Mesendoderm (in vitro differentiated cells): ENCODE measurements at regions not wholly inside any gene's neighbourhood (a gene's known extent, or its start where the extent isn't known, plus 50 kb on each side); places are given as distances from the start of the nearest gene placed in this dataset.

Experiments used
- DNase-seq: peaks from one replicate; pipeline ENCODE4 v3.0.0; 2013
- H2AK5ac ChIP-seq: 2 replicates; pipeline ENCODE4 v1.6.1; 2013; ENCODE audit warnings: low read length, inconsistent platforms
- H2BK120ac ChIP-seq: 2 replicates; pipeline ENCODE4 v1.6.1; 2013; ENCODE audit warnings: low read depth, mild to moderate bottlenecking, low read length, moderate library complexity, mixed read lengths
- H2BK15ac ChIP-seq: replicated peaks from 2 replicates; pipeline ENCODE4 v1.6.1; 2013; ENCODE audit warnings: low read depth, mild to moderate bottlenecking, moderate library complexity
- H2BK5ac ChIP-seq: 2 replicates; pipeline ENCODE4 v1.6.1; 2013; ENCODE audit warnings: low read length, inconsistent platforms
- H3K18ac ChIP-seq: 2 replicates; pipeline ENCODE4 v1.6.1; 2013; ENCODE audit warnings: mild to moderate bottlenecking, low read length, mixed read lengths
- H3K23ac ChIP-seq: one replicate; pipeline ENCODE4 v1.6.1; 2013; ENCODE audit warnings: low read length
- H3K27ac ChIP-seq: 2 replicates; pipeline ENCODE4 v1.5.1; 2013; ENCODE audit warnings: low read depth, mild to moderate bottlenecking, inconsistent platforms, low read length, moderate library complexity
- H3K27me3 ChIP-seq: 2 replicates; pipeline ENCODE4 v1.6.1; 2013; ENCODE audit warnings: low read length, control low read depth, mild to moderate bottlenecking, inconsistent platforms; ENCODE audit not compliant: insufficient read depth, poor library complexity
- H3K36me3 ChIP-seq: 2 replicates; pipeline ENCODE4 v1.6.1; 2013; ENCODE audit warnings: low read length, inconsistent platforms; ENCODE audit not compliant: control insufficient read depth, insufficient read depth
- H3K4ac ChIP-seq: one replicate; pipeline ENCODE4 v1.6.1; 2013; ENCODE audit warnings: low read depth, mild to moderate bottlenecking, low read length, moderate library complexity
- H3K4me1 ChIP-seq: 2 replicates; pipeline ENCODE4 v1.6.1; 2013; ENCODE audit warnings: low read depth, low read length, inconsistent platforms; ENCODE audit not compliant: control insufficient read depth
- H3K4me2 ChIP-seq: 2 replicates; pipeline ENCODE4 v1.6.1; 2013; ENCODE audit warnings: low read length
- H3K4me3 ChIP-seq: 2 replicates; pipeline ENCODE4 v1.5.1; 2013; ENCODE audit warnings: mild to moderate bottlenecking, low read length
- H3K56ac ChIP-seq: one replicate; pipeline ENCODE4 v1.6.1; 2013; ENCODE audit warnings: low read length
- H3K79me1 ChIP-seq: 2 replicates; pipeline ENCODE4 v1.6.1; 2013; ENCODE audit warnings: low read length, inconsistent platforms
- H3K79me2 ChIP-seq: 2 replicates; pipeline ENCODE4 v1.6.1; 2013; ENCODE audit warnings: mild to moderate bottlenecking, low read length; ENCODE audit not compliant: control insufficient read depth, insufficient read depth
- H3K9ac ChIP-seq: 2 replicates; pipeline ENCODE4 v1.6.1; 2013; ENCODE audit warnings: low read length, inconsistent platforms
- H4K5ac ChIP-seq: one replicate; pipeline ENCODE4 v1.6.1; 2013; ENCODE audit warnings: low read length
- H4K8ac ChIP-seq: one replicate; pipeline ENCODE4 v1.6.1; 2013; ENCODE audit warnings: low read depth, mild to moderate bottlenecking, control low read depth, low read length, moderate library complexity
- WGBS: extraction: QIAGEN DNeasy Blood & Tissue Kit; methylation state at CpG from one replicate; pipeline ENCODE4 v1.1.7; 2013; ENCODE audit warnings: low lambda C conversion rate, missing lambda C conversion rate; ENCODE audit not compliant: insufficient coverage; ENCODE audit errors: extremely low coverage; 5-methylcytosine and 5-hydroxymethylcytosine counted together

- Histone ChIP-seq H3K36me3 (no peaks in the 10 kb centered on the region), H2AK5ac (no peak overlapping the region), H2BK120ac (no peak overlapping the region), H3K9ac (no peak overlapping the region), H2BK15ac (no peak overlapping the region), H3K18ac (peak overlapping the region; percentile 64), H3K23ac (no peak overlapping the region), H3K79me2 (no peaks in the 10 kb centered on the region), H2BK5ac (peak overlapping the region; percentile 41), H3K56ac (no peak overlapping the region), H4K5ac (no peak overlapping the region), H3K4ac (peak overlapping the region; percentile 72), H3K27ac (peak overlapping the region; percentile 27), H3K4me3 (no peak overlapping the region), H3K27me3 (no peaks in the 10 kb centered on the region), H3K4me1 (peaks cover 11% of the 10 kb centered on the region), H3K79me1 (no peaks in the 10 kb centered on the region), H3K4me2 (no peak overlapping the region), H4K8ac (no peak overlapping the region)
- no CpG with 5 or more reads among the region's 3 CpGs for WGBS
- no peak for DNase-seq
These were observed 647.4 kb upstream of the LMCD1 start for GRCh38 chr3:7854266-7854665.

GRCh38 chr3:7854721-7855120 is 646.9 kb upstream of the LMCD1 start:
- H3K4ac ChIP-seq = no peak overlapping the region
- H3K56ac ChIP-seq = no peak overlapping the region
- H3K4me1 ChIP-seq = peaks cover 11% of the 10 kb centered on the region
- H3K27ac ChIP-seq = peak overlapping the region; percentile 70
- H3K4me3 ChIP-seq = no peak overlapping the region
- H3K23ac ChIP-seq = no peak overlapping the region
- no peaks in the 10 kb centered on the region for H3K27me3 ChIP-seq
- no peak overlapping the region for H4K5ac ChIP-seq
- no CpG with 5 or more reads among the region's 5 CpGs for WGBS
- no peak overlapping the region for H2BK5ac ChIP-seq
- H4K8ac ChIP-seq = no peak overlapping the region
- H3K79me2 ChIP-seq = no peaks in the 10 kb centered on the region
- peak; percentile 79 for DNase-seq
- H3K9ac ChIP-seq = no peak overlapping the region
- no peak overlapping the region for H3K4me2 ChIP-seq
- H2BK15ac ChIP-seq = no peak overlapping the region
- no peaks in the 10 kb centered on the region for H3K79me1 ChIP-seq
- no peak overlapping the region for H2AK5ac ChIP-seq
- H3K18ac ChIP-seq = peak overlapping the region; percentile 86
- H3K36me3 ChIP-seq = no peaks in the 10 kb centered on the region
- no peak overlapping the region for H2BK120ac ChIP-seq

- no peak overlapping the region for H3K4ac ChIP-seq
- no peak overlapping the region for H3K56ac ChIP-seq
- no peak for DNase-seq
- H3K4me1 ChIP-seq = no peaks in the 10 kb centered on the region
- no peak overlapping the region for H2BK120ac ChIP-seq
- H3K9ac ChIP-seq = no peak overlapping the region
- no peaks in the 10 kb centered on the region for H3K36me3 ChIP-seq
- H4K8ac ChIP-seq = no peak overlapping the region
- H3K27me3 ChIP-seq = no peaks in the 10 kb centered on the region
- H2BK5ac ChIP-seq = no peak overlapping the region
- no peak overlapping the region for H3K23ac ChIP-seq
- H3K4me3 ChIP-seq = no peak overlapping the region
- no peak overlapping the region for H4K5ac ChIP-seq
- H3K18ac ChIP-seq = no peak overlapping the region
- no peaks in the 10 kb centered on the region for H3K79me2 ChIP-seq
- H3K4me2 ChIP-seq = no peak overlapping the region
- no CpG with 5 or more reads among the region's 4 CpGs for WGBS
- no peaks in the 10 kb centered on the region for H3K79me1 ChIP-seq
- H3K27ac ChIP-seq = no peak overlapping the region
- no peak overlapping the region for H2BK15ac ChIP-seq
- H2AK5ac ChIP-seq = no peak overlapping the region
These were observed 636.0 kb upstream of the LMCD1 start for GRCh38 chr3:7865611-7866010.

- no peak overlapping the region for H3K4me3 ChIP-seq
- H3K27me3 ChIP-seq = no peaks in the 10 kb centered on the region
- no peak overlapping the region for H3K23ac ChIP-seq
- H3K79me2 ChIP-seq = no peaks in the 10 kb centered on the region
- DNase-seq = no peak
- H4K5ac ChIP-seq = no peak overlapping the region
- no peaks in the 10 kb centered on the region for H3K4me1 ChIP-seq
- no peak overlapping the region for H2BK5ac ChIP-seq
- H2BK120ac ChIP-seq = no peak overlapping the region
- H3K18ac ChIP-seq = no peak overlapping the region
- no peak overlapping the region for H3K9ac ChIP-seq
- no CpG with 5 or more reads among the region's 5 CpGs for WGBS
- H2BK15ac ChIP-seq = no peak overlapping the region
- no peak overlapping the region for H3K4me2 ChIP-seq
- no peak overlapping the region for H3K56ac ChIP-seq
- no peak overlapping the region for H3K27ac ChIP-seq
- no peak overlapping the region for H4K8ac ChIP-seq
- H2AK5ac ChIP-seq = no peak overlapping the region
- no peak overlapping the region for H3K4ac ChIP-seq
- H3K79me1 ChIP-seq = no peaks in the 10 kb centered on the region
- H3K36me3 ChIP-seq = no peaks in the 10 kb centered on the region
These were observed 634.0 kb upstream of the LMCD1 start for GRCh38 chr3:7867587-7867986.

GRCh38 chr3:7871003-7871560 is 630.5 kb upstream of the LMCD1 start:
- Histone ChIP-seq H3K56ac (no peak overlapping the region), H3K27me3 (no peaks in the 10 kb centered on the region), H3K4me1 (no peaks in the 10 kb centered on the region), H2BK15ac (no peak overlapping the region), H3K79me2 (no peaks in the 10 kb centered on the region), H4K5ac (no peak overlapping the region), H2BK5ac (no peak overlapping the region), H2BK120ac (no peak overlapping the region), H3K36me3 (no peaks in the 10 kb centered on the region), H3K79me1 (no peaks in the 10 kb centered on the region), H4K8ac (no peak overlapping the region), H2AK5ac (no peak overlapping the region), H3K4ac (no peak overlapping the region), H3K4me3 (no peak overlapping the region), H3K9ac (no peak overlapping the region), H3K23ac (no peak overlapping the region), H3K27ac (no peak overlapping the region), H3K4me2 (no peak overlapping the region), H3K18ac (no peak overlapping the region)
- no CpG with 5 or more reads among the region's 1 CpG for WGBS
- no peak for DNase-seq

- DNase-seq = peak; percentile 57
- no peak overlapping the region for H3K4ac ChIP-seq
- no peak overlapping the region for H3K4me2 ChIP-seq
- H2AK5ac ChIP-seq = no peak overlapping the region
- H3K79me1 ChIP-seq = no peaks in the 10 kb centered on the region
- WGBS = no CpG with 5 or more reads among the region's 1 CpG
- H3K9ac ChIP-seq = no peak overlapping the region
- no peak overlapping the region for H3K4me3 ChIP-seq
- no peak overlapping the region for H2BK120ac ChIP-seq
- no peak overlapping the region for H3K56ac ChIP-seq
- no peaks in the 10 kb centered on the region for H3K27me3 ChIP-seq
- no peak overlapping the region for H4K8ac ChIP-seq
- H3K27ac ChIP-seq = no peak overlapping the region
- no peak overlapping the region for H2BK5ac ChIP-seq
- no peaks in the 10 kb centered on the region for H3K4me1 ChIP-seq
- no peak overlapping the region for H3K18ac ChIP-seq
- H4K5ac ChIP-seq = no peak overlapping the region
- no peaks in the 10 kb centered on the region for H3K79me2 ChIP-seq
- no peak overlapping the region for H3K23ac ChIP-seq
- no peak overlapping the region for H2BK15ac ChIP-seq
- no peaks in the 10 kb centered on the region for H3K36me3 ChIP-seq
These were observed 627.5 kb upstream of the LMCD1 start for GRCh38 chr3:7874116-7874515.
